ENCODE measurements at regions not wholly inside any gene's neighbourhood (a gene's known extent, or its start where the extent isn't known, plus 50 kb on each side); places are given as distances from the start of the nearest gene placed in this dataset.

GRCh38 chr6:94361304-94362060 lies 942.1 kb upstream of the EPHA7 start:
- no peak for DNase-seq
- intact Hi-C loops (cut with DNase I) = no loop called here
- H3K27me3 ChIP-seq = no peaks in the 10 kb centered on the region
- no peaks in the 10 kb centered on the region for H3K4me1 ChIP-seq (replicated peaks in 1 of 2)
- no peak overlapping the region for H3K4me3 ChIP-seq
- TF ChIP-seq POLR2A (IDR thresholded peaks at IDR 0.05) (no peak), CTCF (IDR thresholded peaks at IDR 0.05) (no peak)
- no peak overlapping the region for H3K27ac ChIP-seq
- WGBS, 4 donors = 84 to 100% (median 90%) methylated on average over 1 to 10 of the region's 10 CpGs
- H3K36me3 ChIP-seq (replicated peaks in 1 of 2) = no peaks in the 10 kb centered on the region
- H3K9me3 ChIP-seq (replicated peaks in 1 of 3) = no peaks in the 10 kb centered on the region

- DNase-seq = no peak
- H3K36me3 ChIP-seq (replicated peaks in 1 of 2) = no peaks in the 10 kb centered on the region
- H3K27ac ChIP-seq = no peak overlapping the region
- H3K4me1 ChIP-seq (replicated peaks in 1 of 2) = no peaks in the 10 kb centered on the region
- no peaks in the 10 kb centered on the region for H3K27me3 ChIP-seq
- H3K4me3 ChIP-seq = no peak overlapping the region
- H3K9me3 ChIP-seq (replicated peaks in 1 of 3) = no peaks in the 10 kb centered on the region
- WGBS, 4 donors = 78 to 84% (median 82%) methylated on average over 4 of the region's 4 CpGs
- intact Hi-C loops (cut with DNase I) = no loop called here
- TF ChIP-seq POLR2A (IDR thresholded peaks at IDR 0.05) = no peak
- TF ChIP-seq CTCF (IDR thresholded peaks at IDR 0.05) = no peak
Measured at GRCh38 chr6:94357381-94357980, 938.1 kb upstream of the EPHA7 start.

- Histone ChIP-seq H3K9me3 (replicated peaks in 1 of 3) (no peaks in the 10 kb centered on the region), H3K36me3 (replicated peaks in 1 of 2) (no peaks in the 10 kb centered on the region), H3K4me3 (no peak overlapping the region), H3K27me3 (no peaks in the 10 kb centered on the region), H3K27ac (no peak overlapping the region), H3K4me1 (replicated peaks in 1 of 2) (no peaks in the 10 kb centered on the region)
- TF ChIP-seq POLR2A (IDR thresholded peaks at IDR 0.05) (no peak), CTCF (IDR thresholded peaks at IDR 0.05) (no peak)
- DNase-seq = no peak
- WGBS, 4 donors = 54 to 75% (median 72%) methylated on average over 8 of the region's 8 CpGs
- intact Hi-C loops (cut with DNase I) = no loop called here
Measured at GRCh38 chr6:94350833-94351232, 931.5 kb upstream of the EPHA7 start.

GRCh38 chr6:94349227-94349626 lies 929.9 kb upstream of the EPHA7 start:
- TF ChIP-seq CTCF (IDR thresholded peaks at IDR 0.05) = no peak
- no peak for TF ChIP-seq POLR2A (IDR thresholded peaks at IDR 0.05)
- intact Hi-C loops (cut with DNase I) = no loop called here
- H3K27ac ChIP-seq = no peak overlapping the region
- no peaks in the 10 kb centered on the region for H3K9me3 ChIP-seq (replicated peaks in 1 of 3)
- H3K4me3 ChIP-seq = no peak overlapping the region
- WGBS, 4 donors = 39 to 52% (median 43%) methylated on average over 1 of the region's 1 CpG
- no peaks in the 10 kb centered on the region for H3K36me3 ChIP-seq (replicated peaks in 1 of 2)
- no peak for DNase-seq
- no peaks in the 10 kb centered on the region for H3K27me3 ChIP-seq
- H3K4me1 ChIP-seq (replicated peaks in 1 of 2) = no peaks in the 10 kb centered on the region

All from adrenal gland (tissue), 9 donors.